GM18907 (cell line): ENCODE measurements at regions not wholly inside any gene's neighbourhood (a gene's known extent, or its start where the extent isn't known, plus 50 kb on each side); places are given as distances from the start of the nearest gene placed in this dataset.
"Not testable (repeated sequence)": the region's sequence is repeated elsewhere in the genome, so short reads cannot be mapped to it uniquely, and the experiment has no call there.

Experiments used
- ATAC-seq: cut with Tn5 transposase; IDR thresholded peaks from one replicate; pipeline ENCODE4 v1.9.1; 2021; ENCODE audit warnings: mild to moderate bottlenecking, moderate library complexity; ENCODE audit not compliant: unreplicated experiment

- no peak for ATAC-seq
These were observed 221.6 kb downstream of the VAPA start for GRCh38 chr18:10135302-10135926.

DNA sequence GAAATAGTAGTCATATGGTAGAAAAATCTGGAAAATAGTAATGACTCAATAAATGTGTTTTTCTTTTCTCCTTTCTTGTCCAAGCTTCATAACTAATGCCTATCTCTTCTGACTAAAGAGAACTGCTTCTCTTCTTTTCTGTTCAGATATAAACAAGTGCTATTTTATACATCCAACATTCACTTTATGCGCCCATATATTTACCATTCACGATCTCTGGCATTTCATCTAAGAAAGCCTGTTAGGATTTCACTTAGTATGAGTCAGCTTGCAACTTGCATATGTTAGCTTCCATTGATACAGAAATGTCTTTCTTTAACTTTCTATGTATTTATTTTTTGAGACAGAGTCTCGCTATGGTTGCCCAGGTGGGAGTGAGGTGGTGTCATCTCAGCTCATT is 224.9 kb downstream of the VAPA start:
- ATAC-seq: no peak

DNA sequence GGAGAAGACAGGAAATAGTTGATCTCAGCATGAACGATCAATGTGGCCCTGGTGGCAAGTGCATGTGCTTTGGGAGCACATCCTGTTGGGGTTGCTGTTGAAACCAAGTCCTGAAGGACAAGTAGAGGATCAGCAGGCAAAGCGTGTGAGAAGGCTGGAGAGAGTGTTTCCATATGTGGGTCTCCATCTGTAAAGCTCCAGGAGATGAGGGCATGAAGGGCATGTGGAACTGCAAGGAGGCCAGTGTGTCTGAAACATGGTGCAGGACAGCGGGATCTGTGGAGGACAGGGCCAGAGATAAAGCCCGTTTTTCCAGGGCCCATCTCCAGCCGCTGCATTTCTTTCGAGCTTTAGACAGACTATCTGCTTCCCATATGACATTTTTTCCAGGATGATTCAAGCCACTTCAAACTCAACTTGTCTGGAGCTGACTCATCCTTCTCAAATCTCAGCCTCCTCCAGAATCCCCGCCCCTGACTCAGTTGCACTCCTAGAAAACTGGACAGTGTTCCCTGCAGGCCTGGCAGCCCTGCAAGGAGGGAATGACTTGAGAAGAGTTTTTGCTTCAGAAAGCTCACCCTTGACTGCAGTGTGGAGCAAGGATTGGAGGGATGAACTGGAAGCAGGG is 226.1 kb downstream of the VAPA start:
- ATAC-seq: no peak

DNA sequence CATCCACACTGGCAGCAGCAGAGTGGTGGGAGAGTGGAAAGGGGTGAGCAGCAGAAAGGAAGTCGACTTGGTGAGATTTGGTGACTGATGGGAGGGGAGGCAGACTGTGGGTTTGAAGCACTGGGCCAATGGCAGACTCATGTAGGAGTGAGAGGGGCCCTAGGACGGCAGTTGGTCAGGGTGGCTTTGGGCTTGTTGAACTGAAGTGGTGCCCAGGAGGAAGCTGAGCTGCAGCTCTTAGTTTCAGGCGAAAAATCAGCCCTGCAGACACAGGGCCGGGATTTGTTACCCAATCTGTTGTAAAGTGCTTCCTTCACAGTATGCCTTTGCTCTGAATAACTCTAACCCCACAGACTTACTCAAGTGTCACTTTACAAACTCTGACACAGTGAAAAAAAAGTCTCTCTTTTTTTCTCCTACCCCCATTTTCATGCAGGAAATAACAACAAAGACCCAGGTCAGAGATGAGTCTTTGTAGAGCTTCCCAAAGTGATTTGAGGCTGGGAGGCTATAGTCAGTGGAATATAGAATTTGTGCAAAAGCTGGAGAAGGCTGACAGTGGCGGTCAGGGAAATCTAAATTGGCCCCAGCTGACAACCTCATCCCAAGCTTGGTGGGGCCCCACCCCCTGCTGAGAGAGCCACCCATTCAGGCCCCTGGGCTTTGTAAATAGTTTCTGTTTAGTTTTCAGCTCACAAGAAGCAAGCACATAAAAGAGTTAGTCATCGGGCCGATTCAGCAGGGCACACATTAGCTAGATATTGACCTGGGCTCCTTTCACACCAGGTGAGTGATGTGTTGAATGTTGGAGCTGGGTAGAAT is 226.9 kb downstream of the VAPA start:
- ATAC-seq: no peak

DNA sequence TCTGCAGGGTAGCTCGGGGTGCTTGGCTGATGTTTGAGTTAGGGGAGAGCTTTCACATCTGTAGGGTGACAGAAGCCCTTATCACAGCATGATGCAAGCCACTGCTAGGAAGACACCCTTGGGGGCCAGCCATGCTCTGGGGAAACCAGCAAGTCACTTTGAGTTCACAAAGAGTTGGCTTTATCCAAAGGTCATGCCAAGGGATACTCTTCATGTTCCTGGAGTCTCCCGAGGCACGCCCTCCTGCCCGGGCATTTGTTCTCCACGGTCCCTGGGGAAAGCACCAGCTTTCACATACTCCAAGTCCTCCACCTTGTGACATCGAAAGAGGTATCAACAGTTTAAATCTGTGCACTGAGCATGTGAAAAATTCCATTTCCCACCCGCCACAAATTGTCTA is 227.7 kb downstream of the VAPA start:
- no peak for ATAC-seq

GRCh38 chr18:10142056-10142455 is 228.2 kb downstream of the VAPA start:
- ATAC-seq: no peak

GRCh38 chr18:10142496-10143160 is 228.8 kb downstream of the VAPA start:
- no peak for ATAC-seq

- no peak for ATAC-seq
These were observed 229.8 kb downstream of the VAPA start for GRCh38 chr18:10143596-10143995.

DNA sequence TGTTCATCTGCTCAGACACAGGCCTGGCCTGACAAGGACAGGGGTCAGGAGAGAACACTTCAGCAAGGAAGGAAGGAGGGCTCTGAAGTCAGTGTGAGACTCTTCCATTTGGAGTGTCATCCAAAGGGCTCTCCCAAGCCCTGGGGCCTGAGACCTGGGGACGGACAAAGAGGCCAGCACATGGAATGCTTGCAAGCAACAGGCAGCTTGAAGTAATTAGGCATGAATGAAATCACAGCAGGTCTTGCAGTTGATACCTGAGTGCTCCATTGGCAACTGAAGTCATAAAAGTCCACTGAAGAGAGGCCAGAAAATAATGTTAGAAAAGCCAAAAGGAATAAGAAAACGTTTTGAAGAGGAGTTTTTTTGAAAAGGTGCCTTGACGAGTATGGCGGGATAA is 231.7 kb downstream of the VAPA start:
- no peak for ATAC-seq

GRCh38 chr18:10147226-10147625 is 233.4 kb downstream of the VAPA start:
- ATAC-seq: no peak

DNA sequence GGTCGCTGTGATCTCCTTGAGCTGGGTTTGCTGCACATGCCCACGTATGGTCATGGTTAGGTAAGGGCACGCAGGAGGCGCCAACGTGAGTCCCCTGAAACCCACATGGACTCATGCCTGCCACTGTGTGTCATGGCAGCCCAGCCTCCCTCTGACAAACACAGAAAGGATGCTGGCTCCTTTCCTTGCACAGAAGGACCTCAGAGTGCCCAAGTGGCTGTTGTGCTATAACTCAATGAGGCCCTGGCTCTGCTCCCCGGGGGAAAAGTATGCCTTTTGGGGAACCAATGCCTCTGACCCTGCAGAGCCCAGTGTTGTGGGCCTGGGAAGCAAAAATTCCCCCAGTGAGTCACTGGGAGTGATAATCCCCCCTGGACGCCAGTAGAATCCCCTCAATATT is 233.9 kb downstream of the VAPA start:
- ATAC-seq: no peak

- no peak for ATAC-seq
These were observed 234.5 kb downstream of the VAPA start for GRCh38 chr18:10148189-10148929.

DNA sequence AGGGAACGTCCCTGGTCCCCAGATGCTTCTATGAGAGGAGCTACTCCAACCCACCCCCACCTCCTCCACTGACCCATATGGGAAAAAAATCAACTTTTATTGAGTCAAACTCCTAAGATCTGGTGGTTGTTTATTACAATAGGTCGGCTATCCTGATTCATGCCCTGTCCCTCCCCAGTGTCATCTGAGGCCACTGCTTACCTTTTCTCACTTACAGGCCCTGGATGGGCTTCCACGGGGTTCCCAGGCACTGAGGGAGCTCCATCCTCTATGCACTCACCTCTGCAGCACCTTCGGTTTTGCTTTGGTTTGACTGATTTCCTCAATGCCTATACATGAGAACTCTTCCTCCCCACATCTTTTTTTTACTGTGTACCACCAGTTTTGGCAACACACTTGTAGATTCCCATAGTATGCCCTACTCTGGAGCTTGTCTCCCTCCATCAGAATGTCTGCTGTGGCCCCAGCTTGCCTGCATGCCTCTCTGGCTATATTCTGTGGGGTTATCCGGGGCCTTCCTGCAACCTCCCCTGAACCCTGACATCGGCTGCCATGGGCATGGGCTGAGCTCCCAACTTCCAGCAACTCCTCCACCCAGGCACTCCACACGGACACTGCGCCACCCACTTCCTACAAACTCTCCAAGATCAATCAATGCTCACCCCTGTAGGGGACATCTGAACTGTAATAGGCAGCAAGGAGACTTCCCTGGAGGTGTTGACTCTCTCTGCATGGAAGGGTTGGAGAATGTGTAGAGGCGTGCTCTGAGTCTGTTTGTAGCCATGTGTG is 236.1 kb downstream of the VAPA start:
- ATAC-seq: no peak

- ATAC-seq: not testable (repeated sequence)
These were observed 236.8 kb downstream of the VAPA start for GRCh38 chr18:10150576-10150975.

DNA sequence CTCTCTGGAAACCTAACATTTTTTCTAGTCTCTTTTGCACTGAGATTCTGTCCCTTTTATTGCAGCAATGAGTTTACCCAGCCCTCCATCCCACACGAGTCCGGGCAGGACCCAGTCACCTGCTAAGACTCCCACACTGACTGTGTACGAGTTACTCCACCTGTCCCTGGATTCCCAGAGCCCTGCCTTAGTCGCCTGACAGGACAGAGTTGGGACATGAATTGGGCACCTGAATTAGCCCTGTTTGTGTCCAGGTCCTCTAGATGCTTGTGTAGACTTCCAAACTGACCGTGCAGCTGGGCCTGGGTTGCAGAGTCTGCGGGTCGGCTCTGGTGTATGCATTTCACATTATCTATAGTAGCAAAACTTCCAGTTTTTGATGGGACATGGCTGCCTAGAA is 238.7 kb downstream of the VAPA start:
- ATAC-seq: no peak

GRCh38 chr18:10153924-10154752 is 240.3 kb downstream of the VAPA start:
- ATAC-seq: no peak

- ATAC-seq: no peak
These were observed 243.9 kb downstream of the VAPA start for GRCh38 chr18:10157706-10158105.

DNA sequence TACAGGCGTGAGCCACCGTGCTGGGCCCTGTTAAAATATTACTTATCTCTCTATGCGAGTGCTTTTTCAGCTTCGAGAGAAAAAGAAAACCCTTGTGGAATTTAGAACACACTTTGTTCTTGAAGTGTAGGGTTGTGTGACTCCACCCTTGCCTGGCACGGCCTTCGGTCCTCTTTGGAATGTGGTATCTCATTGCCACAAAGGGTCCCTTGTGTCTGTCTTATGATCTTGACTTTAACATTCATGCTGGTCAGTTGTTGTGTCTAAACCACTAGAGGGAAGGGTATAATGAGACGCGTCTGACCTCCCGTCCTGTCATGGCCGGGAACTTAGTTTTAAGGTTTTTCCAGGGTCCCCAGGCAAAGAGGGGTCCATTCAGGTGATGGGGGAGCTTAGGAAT is 246.4 kb downstream of the VAPA start:
- no peak for ATAC-seq

GRCh38 chr18:10161315-10161714 is 247.5 kb downstream of the VAPA start:
- no peak for ATAC-seq
